GM19397 (cell line): ENCODE measurements at regions not wholly inside any gene's neighbourhood (a gene's known extent, or its start where the extent isn't known, plus 50 kb on each side); places are given as distances from the start of the nearest gene placed in this dataset.

Experiments used
- ATAC-seq: cut with Tn5 transposase; IDR thresholded peaks from one replicate; pipeline ENCODE4 v1.9.1; 2021; ENCODE audit warnings: mild to moderate bottlenecking, moderate library complexity; ENCODE audit not compliant: unreplicated experiment

DNA sequence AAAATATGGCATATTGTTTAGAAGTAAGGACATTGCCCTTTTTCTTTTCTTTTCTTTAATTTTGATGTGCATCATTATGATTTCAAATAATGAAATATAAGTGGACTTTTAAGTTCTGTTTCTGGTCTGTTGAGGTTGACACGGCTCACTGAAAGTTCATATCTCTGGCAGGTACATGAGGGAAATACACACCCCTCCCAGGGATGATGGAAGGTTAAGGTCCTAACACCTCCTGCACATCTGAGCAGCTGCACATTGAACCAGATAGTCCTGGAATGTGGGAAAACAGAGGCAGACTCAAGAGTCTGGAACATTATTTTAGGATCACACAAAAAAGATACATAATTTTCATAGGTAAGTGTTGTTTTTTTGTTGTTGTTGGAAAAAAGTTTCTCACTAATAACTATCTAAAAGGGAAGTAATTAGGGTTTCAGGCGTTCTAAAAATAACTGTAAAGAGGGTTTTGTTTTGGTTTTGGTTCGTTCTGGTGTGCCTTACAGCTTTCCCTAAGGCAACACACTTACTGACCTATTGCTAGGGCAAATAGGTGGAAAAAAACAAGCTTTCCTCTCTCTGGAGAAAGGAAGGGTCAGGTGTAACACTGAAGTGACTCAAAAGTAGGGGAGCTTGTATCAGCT lies 201.2 kb upstream of the PRKCQ start:
- peak; percentile 57 for ATAC-seq

DNA sequence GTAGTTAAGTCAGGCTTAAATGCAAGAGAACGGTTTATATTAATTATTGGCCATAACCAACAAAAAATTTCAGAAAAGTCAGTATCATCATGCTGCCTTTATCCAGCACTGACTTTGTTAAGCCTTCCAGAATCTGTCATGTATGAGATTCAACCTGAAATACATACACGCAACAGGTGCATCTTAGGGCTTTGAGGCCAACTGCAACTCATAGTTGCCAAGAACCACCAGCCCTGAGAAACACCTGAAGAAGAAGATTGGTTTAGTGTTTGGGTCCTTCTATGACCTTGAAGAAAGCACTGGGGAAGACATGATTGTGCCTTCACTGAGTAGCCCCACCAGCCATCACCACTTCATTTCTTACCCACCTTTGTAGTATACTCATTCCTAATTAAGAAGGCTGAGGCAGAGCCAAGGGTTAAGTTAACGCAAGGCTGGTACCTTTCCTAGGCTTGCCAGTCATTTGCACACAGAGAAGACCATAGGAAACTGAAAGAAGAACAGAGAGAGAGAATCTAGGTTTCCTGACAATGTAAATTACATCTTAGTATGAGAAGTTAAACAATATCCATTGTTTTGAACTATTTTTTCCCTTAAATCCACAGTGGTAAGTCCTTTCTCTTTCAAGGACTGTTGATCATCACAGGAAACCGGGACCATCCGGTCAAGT lies 200.1 kb upstream of the PRKCQ start:
- ATAC-seq: no peak

- ATAC-seq: no peak
These were observed 199.1 kb upstream of the PRKCQ start for GRCh38 chr10:6778992-6779701.

GRCh38 chr10:6776170-6776569 lies 196.1 kb upstream of the PRKCQ start:
- no peak for ATAC-seq

GRCh38 chr10:6774406-6774805 lies 194.3 kb upstream of the PRKCQ start:
- no peak for ATAC-seq

GRCh38 chr10:6771331-6771730 lies 191.3 kb upstream of the PRKCQ start:
- no peak for ATAC-seq

GRCh38 chr10:6770846-6771245 lies 190.8 kb upstream of the PRKCQ start:
- no peak for ATAC-seq

GRCh38 chr10:6769704-6770417 lies 189.8 kb upstream of the PRKCQ start:
- ATAC-seq: no peak

GRCh38 chr10:6766131-6766801 lies 186.2 kb upstream of the PRKCQ start:
- no peak for ATAC-seq

- ATAC-seq: no peak
These were observed 183.3 kb upstream of the PRKCQ start for GRCh38 chr10:6763423-6763822.

- no peak for ATAC-seq
These were observed 182.9 kb upstream of the PRKCQ start for GRCh38 chr10:6763001-6763400.

DNA sequence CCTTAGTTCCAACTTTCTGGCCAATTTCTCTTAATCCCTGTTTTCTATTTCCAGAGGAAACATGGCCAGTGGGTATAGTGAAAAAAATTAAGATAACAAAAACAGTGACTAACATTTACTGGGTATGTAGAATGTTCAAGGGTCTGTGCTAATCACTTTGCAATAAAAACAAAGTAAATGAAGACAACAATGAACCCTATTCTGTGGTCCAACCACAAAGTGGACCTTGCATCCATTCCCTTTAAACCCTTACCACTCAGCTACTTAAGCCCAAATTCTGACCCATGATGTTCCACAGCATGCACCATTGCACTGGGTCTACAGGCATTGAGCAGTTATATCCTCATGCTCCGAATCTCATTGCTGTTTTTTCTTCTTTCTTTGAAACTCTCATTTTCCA lies 179.9 kb upstream of the PRKCQ start:
- ATAC-seq: no peak

GRCh38 chr10:6757158-6757557 lies 177.1 kb upstream of the PRKCQ start:
- ATAC-seq: no peak

GRCh38 chr10:6756716-6757115 lies 176.6 kb upstream of the PRKCQ start:
- no peak for ATAC-seq

DNA sequence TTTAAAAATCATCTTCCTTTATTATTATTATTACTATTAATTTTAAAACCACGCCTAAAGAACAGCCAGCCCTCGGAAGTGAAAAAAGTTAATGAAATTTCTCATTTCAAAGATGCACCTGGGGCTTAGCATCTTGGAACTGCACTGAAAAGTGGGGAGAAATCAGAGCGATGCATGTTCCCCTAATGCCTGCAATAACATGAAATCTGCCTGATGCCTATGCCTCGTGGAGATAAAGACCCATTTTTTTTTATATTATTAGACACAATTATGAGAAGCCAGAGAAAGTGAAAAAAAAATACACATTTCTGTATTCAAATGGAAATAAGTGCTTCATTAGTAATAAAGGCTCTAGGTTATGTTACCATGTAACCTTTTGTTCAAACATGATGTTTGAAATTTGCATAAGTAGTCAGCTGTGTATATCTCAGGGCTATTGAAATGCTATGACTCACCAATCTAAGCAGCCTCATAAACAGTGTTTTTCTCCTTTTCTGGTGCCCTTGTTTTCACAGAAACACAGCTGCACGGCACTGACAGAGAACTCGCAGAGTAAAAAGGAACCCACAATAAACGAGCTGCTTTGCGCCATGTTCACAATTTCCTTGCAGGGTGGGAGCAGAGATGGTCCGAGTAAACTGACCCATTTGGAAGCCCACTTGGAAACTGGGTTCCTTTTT lies 175.8 kb upstream of the PRKCQ start:
- ATAC-seq: no peak

GRCh38 chr10:6753644-6754043 lies 173.6 kb upstream of the PRKCQ start:
- no peak for ATAC-seq

GRCh38 chr10:6751363-6751762 lies 171.3 kb upstream of the PRKCQ start:
- ATAC-seq: no peak

DNA sequence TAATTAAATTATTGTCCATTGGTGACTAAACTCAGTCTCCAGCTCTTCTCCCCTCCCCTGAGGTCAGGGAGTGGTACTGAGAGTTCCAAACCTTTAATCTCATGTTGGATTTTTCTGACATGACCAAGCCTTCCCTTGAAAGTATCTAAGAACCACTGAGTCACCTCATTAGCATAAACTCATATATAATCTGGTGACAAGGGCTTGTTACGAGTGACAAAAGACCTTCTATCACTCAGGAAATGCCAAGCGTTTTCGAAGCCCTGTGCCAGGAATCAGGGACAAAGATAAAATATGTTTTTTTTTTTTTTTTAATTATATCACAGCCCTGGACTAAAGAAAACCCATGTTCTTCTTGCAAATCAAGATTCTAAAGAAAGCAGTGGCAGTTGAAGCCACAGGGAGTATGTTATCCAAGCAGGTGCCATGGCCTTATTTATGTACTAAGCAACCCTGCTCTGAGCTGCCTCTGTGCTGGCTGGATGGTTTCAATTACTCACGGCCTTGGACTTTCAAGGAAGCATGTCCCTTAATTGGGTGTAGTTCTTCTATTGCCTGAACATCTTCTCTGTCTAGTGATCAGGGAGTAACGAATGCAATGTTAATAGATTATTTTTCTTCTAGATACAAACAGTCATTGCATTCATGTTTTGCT lies 169.0 kb upstream of the PRKCQ start:
- no peak for ATAC-seq

DNA sequence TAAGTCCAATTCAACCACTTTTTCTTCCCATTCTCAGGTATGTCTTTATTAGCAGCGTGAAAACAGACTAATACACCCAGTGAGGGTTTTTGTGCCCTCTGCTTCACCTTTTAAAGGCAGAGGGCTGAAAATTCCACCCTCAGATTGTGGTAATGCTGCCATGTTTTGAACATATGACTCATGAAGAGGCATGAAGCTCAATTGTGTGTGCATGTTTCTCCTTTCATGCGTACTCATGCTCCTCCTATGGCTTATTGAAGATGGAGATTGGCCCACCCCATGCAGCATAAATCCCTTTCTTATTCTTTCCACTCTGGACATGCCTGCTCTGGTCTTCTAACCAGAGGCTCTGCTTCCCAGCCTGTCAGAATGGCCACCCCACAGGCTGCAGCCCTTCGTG lies 168.0 kb upstream of the PRKCQ start:
- ATAC-seq: no peak

DNA sequence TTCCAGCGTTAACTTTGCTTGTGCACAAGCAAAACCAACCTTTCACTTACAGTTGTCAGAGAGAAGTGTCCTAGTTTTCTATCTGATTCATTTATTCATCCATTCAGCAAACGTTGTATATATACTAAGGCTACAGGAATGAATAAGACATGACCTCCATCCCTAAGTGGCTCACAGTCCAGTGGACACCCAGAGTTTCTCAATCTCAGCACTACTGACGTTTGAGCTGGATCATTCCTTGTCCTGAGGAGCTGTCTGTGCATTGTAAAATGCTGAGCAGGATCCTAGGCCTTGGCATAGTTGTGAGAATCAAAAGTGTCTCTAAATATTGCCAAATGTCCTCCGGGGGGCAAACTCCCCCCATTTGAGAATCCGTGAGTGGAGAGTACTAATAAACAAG lies 166.7 kb upstream of the PRKCQ start:
- ATAC-seq: no peak
